Mesendoderm (in vitro differentiated cells): ENCODE measurements at regions not wholly inside any gene's neighbourhood (a gene's known extent, or its start where the extent isn't known, plus 50 kb on each side); places are given as distances from the start of the nearest gene placed in this dataset.

Source experiments
- DNase-seq: peaks from one replicate; pipeline ENCODE4 v3.0.0; 2013
- H2AK5ac ChIP-seq: 2 replicates; pipeline ENCODE4 v1.6.1; 2013; ENCODE audit warnings: low read length, inconsistent platforms
- H2BK120ac ChIP-seq: 2 replicates; pipeline ENCODE4 v1.6.1; 2013; ENCODE audit warnings: low read depth, mild to moderate bottlenecking, low read length, moderate library complexity, mixed read lengths
- H2BK15ac ChIP-seq: replicated peaks from 2 replicates; pipeline ENCODE4 v1.6.1; 2013; ENCODE audit warnings: low read depth, mild to moderate bottlenecking, moderate library complexity
- H2BK5ac ChIP-seq: 2 replicates; pipeline ENCODE4 v1.6.1; 2013; ENCODE audit warnings: low read length, inconsistent platforms
- H3K18ac ChIP-seq: 2 replicates; pipeline ENCODE4 v1.6.1; 2013; ENCODE audit warnings: mild to moderate bottlenecking, low read length, mixed read lengths
- H3K23ac ChIP-seq: one replicate; pipeline ENCODE4 v1.6.1; 2013; ENCODE audit warnings: low read length
- H3K27ac ChIP-seq: 2 replicates; pipeline ENCODE4 v1.5.1; 2013; ENCODE audit warnings: low read depth, mild to moderate bottlenecking, inconsistent platforms, low read length, moderate library complexity
- H3K27me3 ChIP-seq: 2 replicates; pipeline ENCODE4 v1.6.1; 2013; ENCODE audit warnings: low read length, control low read depth, mild to moderate bottlenecking, inconsistent platforms; ENCODE audit not compliant: insufficient read depth, poor library complexity
- H3K36me3 ChIP-seq: 2 replicates; pipeline ENCODE4 v1.6.1; 2013; ENCODE audit warnings: low read length, inconsistent platforms; ENCODE audit not compliant: control insufficient read depth, insufficient read depth
- H3K4ac ChIP-seq: one replicate; pipeline ENCODE4 v1.6.1; 2013; ENCODE audit warnings: low read depth, mild to moderate bottlenecking, low read length, moderate library complexity
- H3K4me1 ChIP-seq: 2 replicates; pipeline ENCODE4 v1.6.1; 2013; ENCODE audit warnings: low read depth, low read length, inconsistent platforms; ENCODE audit not compliant: control insufficient read depth
- H3K4me2 ChIP-seq: 2 replicates; pipeline ENCODE4 v1.6.1; 2013; ENCODE audit warnings: low read length
- H3K4me3 ChIP-seq: 2 replicates; pipeline ENCODE4 v1.5.1; 2013; ENCODE audit warnings: mild to moderate bottlenecking, low read length
- H3K56ac ChIP-seq: one replicate; pipeline ENCODE4 v1.6.1; 2013; ENCODE audit warnings: low read length
- H3K79me1 ChIP-seq: 2 replicates; pipeline ENCODE4 v1.6.1; 2013; ENCODE audit warnings: low read length, inconsistent platforms
- H3K79me2 ChIP-seq: 2 replicates; pipeline ENCODE4 v1.6.1; 2013; ENCODE audit warnings: mild to moderate bottlenecking, low read length; ENCODE audit not compliant: control insufficient read depth, insufficient read depth
- H3K9ac ChIP-seq: 2 replicates; pipeline ENCODE4 v1.6.1; 2013; ENCODE audit warnings: low read length, inconsistent platforms
- H4K5ac ChIP-seq: one replicate; pipeline ENCODE4 v1.6.1; 2013; ENCODE audit warnings: low read length
- H4K8ac ChIP-seq: one replicate; pipeline ENCODE4 v1.6.1; 2013; ENCODE audit warnings: low read depth, mild to moderate bottlenecking, control low read depth, low read length, moderate library complexity
- WGBS: extraction: QIAGEN DNeasy Blood & Tissue Kit; methylation state at CpG from one replicate; pipeline ENCODE4 v1.1.7; 2013; ENCODE audit warnings: low lambda C conversion rate, missing lambda C conversion rate; ENCODE audit not compliant: insufficient coverage; ENCODE audit errors: extremely low coverage; 5-methylcytosine and 5-hydroxymethylcytosine counted together

DNA sequence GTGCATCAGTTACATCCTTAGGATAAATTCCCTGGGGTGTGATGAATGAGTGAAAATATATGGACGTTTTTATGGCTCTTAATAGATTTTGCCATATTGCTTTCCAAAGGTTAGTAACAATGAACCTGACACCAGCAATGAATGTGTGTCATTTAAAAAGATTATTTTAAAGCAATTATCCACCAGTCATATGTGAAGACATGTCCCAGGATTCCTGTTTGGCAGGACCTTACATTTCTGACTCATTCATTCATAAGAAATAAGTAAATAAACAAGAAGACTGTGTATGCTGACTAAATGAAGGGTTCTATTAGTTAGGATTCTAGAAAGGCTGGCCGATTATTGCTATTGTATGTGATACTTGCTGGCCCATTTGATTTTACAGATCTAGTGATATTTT is 201.5 kb downstream of the SOX2 start:
- no peak overlapping the region for H3K56ac ChIP-seq
- no peak overlapping the region for H2BK15ac ChIP-seq
- H3K4me2 ChIP-seq = no peak overlapping the region
- DNase-seq = no peak
- no peak overlapping the region for H3K9ac ChIP-seq
- no peaks in the 10 kb centered on the region for H3K79me1 ChIP-seq
- H3K4ac ChIP-seq = no peak overlapping the region
- H3K4me1 ChIP-seq = no peaks in the 10 kb centered on the region
- no peaks in the 10 kb centered on the region for H3K36me3 ChIP-seq
- no peak overlapping the region for H2AK5ac ChIP-seq
- H3K18ac ChIP-seq = no peak overlapping the region
- no peaks in the 10 kb centered on the region for H3K79me2 ChIP-seq
- no peaks in the 10 kb centered on the region for H3K27me3 ChIP-seq
- H2BK120ac ChIP-seq = no peak overlapping the region
- no peak overlapping the region for H4K5ac ChIP-seq
- WGBS = no CpG with 5 or more reads among the region's 2 CpGs
- H4K8ac ChIP-seq = no peak overlapping the region
- H3K27ac ChIP-seq = no peak overlapping the region
- no peak overlapping the region for H2BK5ac ChIP-seq
- no peak overlapping the region for H3K4me3 ChIP-seq
- H3K23ac ChIP-seq = no peak overlapping the region

DNA sequence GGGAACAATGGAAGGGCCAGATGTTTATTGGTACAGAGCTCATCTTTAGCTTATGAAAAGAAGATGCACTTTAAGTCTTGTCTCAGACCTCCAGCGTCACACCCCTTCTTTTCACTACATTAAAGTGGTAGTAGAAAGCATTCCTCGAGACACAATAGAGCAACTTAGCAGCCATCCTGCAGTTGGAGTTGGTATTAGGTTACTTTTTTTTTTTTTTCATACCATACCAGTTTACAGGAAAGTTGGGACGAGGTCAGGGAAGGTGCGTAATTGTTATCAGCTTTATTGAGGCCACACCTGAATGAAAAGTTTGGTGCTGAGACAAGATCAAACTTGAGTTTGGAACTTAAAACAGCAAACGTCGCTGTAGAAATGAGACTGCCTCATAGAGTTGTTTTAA is 203.8 kb downstream of the SOX2 start:
- H3K4me3 ChIP-seq = no peak overlapping the region
- no CpG with 5 or more reads among the region's 6 CpGs for WGBS

DNA sequence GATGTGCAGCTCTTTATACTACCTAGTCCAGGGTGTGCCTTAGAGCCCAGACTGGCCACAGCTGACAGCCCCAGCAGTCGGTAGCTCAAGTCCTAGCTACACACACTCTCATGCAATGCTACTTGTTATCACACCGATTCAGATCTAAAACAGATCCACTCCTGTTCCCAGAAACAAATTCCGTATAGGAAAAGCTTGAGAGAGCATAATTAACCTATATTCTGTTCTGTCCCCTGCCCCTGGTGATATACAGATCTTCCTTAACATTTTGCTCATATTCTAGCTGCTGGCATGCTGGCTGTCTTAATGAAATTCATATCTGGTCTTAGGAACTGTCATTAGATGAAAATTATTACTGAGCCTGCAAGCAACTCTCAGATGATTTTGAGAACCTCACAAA is 204.3 kb downstream of the SOX2 start:
- Histone ChIP-seq H3K36me3 (no peaks in the 10 kb centered on the region), H4K8ac (no peak overlapping the region), H2BK5ac (no peak overlapping the region), H3K18ac (no peak overlapping the region), H3K4me3 (no peak overlapping the region), H3K27ac (no peak overlapping the region), H4K5ac (no peak overlapping the region), H3K23ac (no peak overlapping the region), H2AK5ac (no peak overlapping the region), H3K79me2 (no peaks in the 10 kb centered on the region), H3K4me2 (no peak overlapping the region), H3K56ac (no peak overlapping the region), H3K79me1 (no peaks in the 10 kb centered on the region), H3K27me3 (no peaks in the 10 kb centered on the region), H3K4ac (no peak overlapping the region), H2BK120ac (no peak overlapping the region), H3K4me1 (no peaks in the 10 kb centered on the region), H2BK15ac (no peak overlapping the region), H3K9ac (no peak overlapping the region)
- DNase-seq = no peak
- no CpG with 5 or more reads among the region's 3 CpGs for WGBS

More for the DNA sequence above, 203.8 kb downstream of the SOX2 start:
- Histone ChIP-seq H4K5ac (no peak overlapping the region), H3K18ac (no peak overlapping the region), H3K4me1 (no peaks in the 10 kb centered on the region), H3K79me1 (no peaks in the 10 kb centered on the region), H3K27me3 (no peaks in the 10 kb centered on the region), H2BK120ac (no peak overlapping the region), H4K8ac (no peak overlapping the region), H3K4me2 (no peak overlapping the region), H3K27ac (no peak overlapping the region), H3K9ac (no peak overlapping the region), H2BK5ac (no peak overlapping the region), H3K23ac (no peak overlapping the region), H3K79me2 (no peaks in the 10 kb centered on the region), H3K4ac (no peak overlapping the region), H2BK15ac (no peak overlapping the region), H3K56ac (no peak overlapping the region), H2AK5ac (no peak overlapping the region), H3K36me3 (no peaks in the 10 kb centered on the region)
- DNase-seq = no peak

DNA sequence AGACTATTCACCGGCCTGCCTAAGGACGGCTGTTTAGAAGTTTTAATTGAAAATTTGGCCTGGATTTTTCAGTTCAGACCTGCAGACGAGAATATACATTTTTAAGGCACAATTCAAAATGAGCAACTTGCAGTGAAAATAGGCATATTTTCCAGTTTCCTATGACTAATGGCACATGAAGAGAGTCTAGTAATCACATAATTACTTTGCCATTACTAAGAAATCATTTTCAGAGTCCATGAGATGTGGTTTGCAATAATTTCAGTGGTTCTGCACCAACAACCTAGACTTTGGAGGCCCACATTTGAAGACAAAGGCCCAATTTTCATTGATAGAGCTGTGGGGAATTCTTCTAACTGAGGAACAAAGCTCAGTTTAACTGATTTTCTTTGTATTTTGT is 205.3 kb downstream of the SOX2 start:
- Histone ChIP-seq H3K18ac (no peak overlapping the region), H3K79me1 (no peaks in the 10 kb centered on the region), H4K8ac (no peak overlapping the region), H3K36me3 (no peaks in the 10 kb centered on the region), H3K27ac (no peak overlapping the region), H4K5ac (no peak overlapping the region), H3K4me3 (no peak overlapping the region), H3K9ac (no peak overlapping the region), H3K23ac (no peak overlapping the region), H2BK5ac (no peak overlapping the region), H3K27me3 (no peaks in the 10 kb centered on the region), H3K4me2 (no peak overlapping the region), H2BK15ac (no peak overlapping the region), H2BK120ac (no peak overlapping the region), H2AK5ac (no peak overlapping the region), H3K4ac (no peak overlapping the region), H3K4me1 (no peaks in the 10 kb centered on the region), H3K79me2 (no peaks in the 10 kb centered on the region), H3K56ac (no peak overlapping the region)
- WGBS = no CpG with 5 or more reads among the region's 3 CpGs
- no peak for DNase-seq

GRCh38 chr3:181919375-181919774 is 207.7 kb downstream of the SOX2 start:
- WGBS = no CpG with 5 or more reads among the region's 1 CpG
- no peak overlapping the region for H2BK15ac ChIP-seq
- H3K4me2 ChIP-seq = no peak overlapping the region
- no peak overlapping the region for H2BK120ac ChIP-seq
- H3K56ac ChIP-seq = no peak overlapping the region
- no peak overlapping the region for H3K23ac ChIP-seq
- no peak overlapping the region for H3K27ac ChIP-seq
- no peak overlapping the region for H2BK5ac ChIP-seq
- no peak overlapping the region for H2AK5ac ChIP-seq
- H3K4me3 ChIP-seq = no peak overlapping the region
- no peaks in the 10 kb centered on the region for H3K79me1 ChIP-seq
- H3K27me3 ChIP-seq = no peaks in the 10 kb centered on the region
- H3K4me1 ChIP-seq = no peaks in the 10 kb centered on the region
- H4K8ac ChIP-seq = no peak overlapping the region
- no peaks in the 10 kb centered on the region for H3K36me3 ChIP-seq
- H3K18ac ChIP-seq = no peak overlapping the region
- no peak for DNase-seq
- H3K9ac ChIP-seq = no peak overlapping the region
- H3K79me2 ChIP-seq = no peaks in the 10 kb centered on the region
- no peak overlapping the region for H3K4ac ChIP-seq
- no peak overlapping the region for H4K5ac ChIP-seq

- Histone ChIP-seq H3K36me3 (no peaks in the 10 kb centered on the region), H3K79me2 (no peaks in the 10 kb centered on the region), H3K27me3 (no peaks in the 10 kb centered on the region), H3K4ac (no peak overlapping the region), H4K8ac (no peak overlapping the region), H2BK120ac (no peak overlapping the region), H3K4me3 (no peak overlapping the region), H2BK5ac (no peak overlapping the region), H3K23ac (no peak overlapping the region), H2AK5ac (no peak overlapping the region), H3K4me2 (no peak overlapping the region), H3K27ac (no peak overlapping the region), H2BK15ac (no peak overlapping the region), H3K18ac (no peak overlapping the region), H3K79me1 (no peaks in the 10 kb centered on the region), H3K4me1 (no peaks in the 10 kb centered on the region), H3K9ac (no peak overlapping the region), H4K5ac (no peak overlapping the region), H3K56ac (no peak overlapping the region)
- no CpG with 5 or more reads among the region's 3 CpGs for WGBS
- DNase-seq = no peak
Observed at GRCh38 chr3:181920409-181920808, 208.7 kb downstream of the SOX2 start.
